D721Med (cell line): ENCODE measurements at regions not wholly inside any gene's neighbourhood (a gene's known extent, or its start where the extent isn't known, plus 50 kb on each side); places are given as distances from the start of the nearest gene placed in this dataset.

Source experiments
- DNase-seq: peaks from one replicate; pipeline ENCODE4 v3.0.0; 2011; ENCODE audit warnings: low spot score; ENCODE audit not compliant: insufficient read length
- FAIRE-seq: peaks from 2 replicates; lab custom pipeline; 2011; peaks lifted over from hg19 to GRCh38; lab: Jason Lieb, UNC
- TF ChIP-seq, protein P1 (sequence below): IDR thresholded peaks from 2 replicates; pipeline ENCODE4 v1.5.1; 2012; ENCODE audit warnings: mild to moderate bottlenecking, control low read depth; ENCODE audit not compliant: insufficient read depth; ENCODE audit errors: missing control alignments

DNA sequence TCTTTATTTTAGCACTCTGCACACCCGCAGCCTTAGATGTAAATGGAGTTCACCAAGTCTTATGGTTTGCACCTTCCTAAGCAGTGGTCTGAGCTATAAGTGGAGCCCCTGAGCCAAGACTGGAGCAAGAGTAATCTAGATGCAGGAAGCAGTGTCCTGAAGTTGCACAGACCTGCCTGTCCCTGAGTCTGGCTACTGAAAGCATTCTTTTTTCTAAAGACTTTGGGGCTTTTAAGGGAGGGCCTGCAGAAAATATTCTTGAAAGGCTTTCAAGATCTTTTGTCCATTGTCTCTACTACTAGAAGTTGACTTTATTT lies 389.7 kb downstream of the KDM5D start:
- TF ChIP-seq, protein P1, sequence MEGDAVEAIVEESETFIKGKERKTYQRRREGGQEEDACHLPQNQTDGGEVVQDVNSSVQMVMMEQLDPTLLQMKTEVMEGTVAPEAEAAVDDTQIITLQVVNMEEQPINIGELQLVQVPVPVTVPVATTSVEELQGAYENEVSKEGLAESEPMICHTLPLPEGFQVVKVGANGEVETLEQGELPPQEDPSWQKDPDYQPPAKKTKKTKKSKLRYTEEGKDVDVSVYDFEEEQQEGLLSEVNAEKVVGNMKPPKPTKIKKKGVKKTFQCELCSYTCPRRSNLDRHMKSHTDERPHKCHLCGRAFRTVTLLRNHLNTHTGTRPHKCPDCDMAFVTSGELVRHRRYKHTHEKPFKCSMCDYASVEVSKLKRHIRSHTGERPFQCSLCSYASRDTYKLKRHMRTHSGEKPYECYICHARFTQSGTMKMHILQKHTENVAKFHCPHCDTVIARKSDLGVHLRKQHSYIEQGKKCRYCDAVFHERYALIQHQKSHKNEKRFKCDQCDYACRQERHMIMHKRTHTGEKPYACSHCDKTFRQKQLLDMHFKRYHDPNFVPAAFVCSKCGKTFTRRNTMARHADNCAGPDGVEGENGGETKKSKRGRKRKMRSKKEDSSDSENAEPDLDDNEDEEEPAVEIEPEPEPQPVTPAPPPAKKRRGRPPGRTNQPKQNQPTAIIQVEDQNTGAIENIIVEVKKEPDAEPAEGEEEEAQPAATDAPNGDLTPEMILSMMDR = no peak
- FAIRE-seq (no peak), DNase-seq (no peak)

DNA sequence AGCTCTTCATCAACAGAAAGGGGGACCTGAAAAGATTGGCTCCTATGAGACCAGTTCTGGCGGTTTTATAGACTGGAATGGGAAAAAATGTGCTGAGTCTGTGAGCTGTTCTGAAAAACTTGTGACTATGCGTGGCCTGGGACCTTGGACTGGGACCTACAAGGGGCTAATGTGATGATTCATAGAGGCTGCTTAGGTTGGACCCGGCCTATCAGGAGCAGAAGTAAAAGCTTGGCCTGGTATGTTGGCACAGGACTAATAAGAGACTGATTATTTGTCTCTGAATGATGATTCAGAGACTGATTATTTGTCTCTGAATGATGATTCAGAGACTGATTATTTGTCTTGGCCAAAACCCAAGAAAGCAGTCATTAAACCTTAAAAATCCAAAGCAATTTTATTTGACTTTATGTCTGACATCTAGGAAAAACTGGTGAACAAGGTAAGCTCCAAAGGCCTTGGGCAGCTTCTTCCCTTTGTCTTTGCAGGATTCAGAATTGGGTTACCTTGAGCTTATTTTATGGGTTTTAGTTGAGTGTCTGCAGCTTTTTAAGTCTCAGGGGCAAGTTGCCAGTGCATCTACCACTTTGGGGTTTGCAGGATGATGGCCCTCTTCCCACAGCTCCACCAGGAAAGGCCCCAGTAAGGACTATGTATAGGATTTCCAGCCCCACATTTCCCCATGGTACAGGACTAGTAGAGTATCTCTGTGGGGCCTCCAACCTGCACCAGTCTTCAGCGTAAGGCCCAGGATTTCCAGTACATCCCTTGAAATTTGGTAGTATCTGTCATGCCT lies 390.3 kb downstream of the KDM5D start:
- TF ChIP-seq, protein P1 = no peak
- no peak for DNase-seq
- FAIRE-seq = no peak

DNA sequence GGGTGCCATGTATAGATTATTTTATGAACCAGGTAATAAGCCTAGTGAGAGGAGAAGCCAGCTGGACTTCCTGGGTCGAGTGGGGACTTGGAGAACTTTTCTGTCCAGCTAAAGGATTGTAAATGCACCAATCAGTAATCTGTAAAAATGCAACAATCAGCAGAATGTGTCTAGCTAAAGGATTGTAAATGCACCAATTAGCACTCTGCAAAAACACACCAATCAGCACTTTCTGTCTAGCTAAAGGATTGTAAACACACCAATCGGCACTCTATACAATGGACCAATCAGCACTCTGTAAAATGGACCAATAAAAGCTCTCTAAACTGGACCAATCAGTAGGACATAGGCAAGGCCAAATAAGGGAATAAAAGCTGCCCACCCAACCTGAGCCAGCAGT lies 392.9 kb downstream of the KDM5D start:
- FAIRE-seq (no peak), DNase-seq (no peak)
- TF ChIP-seq, protein P1 = no peak

DNA sequence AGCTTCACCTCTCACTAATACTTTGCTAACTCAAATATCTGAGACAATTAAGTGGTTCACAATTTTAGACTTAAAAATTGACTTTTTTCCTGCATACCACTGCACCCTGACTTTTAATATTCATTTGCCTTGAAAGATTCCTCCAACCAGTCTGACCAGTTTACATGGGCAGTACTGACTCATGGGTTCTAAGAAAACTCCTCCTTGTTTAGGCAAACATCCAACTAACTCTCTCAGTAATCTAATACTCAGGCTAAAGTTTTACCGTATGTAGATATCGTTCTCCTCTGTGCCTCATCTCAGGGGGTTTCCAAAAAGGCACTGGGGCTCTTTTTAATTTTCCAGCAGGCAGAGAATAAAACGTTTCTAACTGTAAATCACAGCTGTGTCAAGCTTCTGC lies 422.8 kb downstream of the KDM5D start:
- TF ChIP-seq, protein P1 = no peak
- FAIRE-seq (no peak), DNase-seq (no peak)

DNA sequence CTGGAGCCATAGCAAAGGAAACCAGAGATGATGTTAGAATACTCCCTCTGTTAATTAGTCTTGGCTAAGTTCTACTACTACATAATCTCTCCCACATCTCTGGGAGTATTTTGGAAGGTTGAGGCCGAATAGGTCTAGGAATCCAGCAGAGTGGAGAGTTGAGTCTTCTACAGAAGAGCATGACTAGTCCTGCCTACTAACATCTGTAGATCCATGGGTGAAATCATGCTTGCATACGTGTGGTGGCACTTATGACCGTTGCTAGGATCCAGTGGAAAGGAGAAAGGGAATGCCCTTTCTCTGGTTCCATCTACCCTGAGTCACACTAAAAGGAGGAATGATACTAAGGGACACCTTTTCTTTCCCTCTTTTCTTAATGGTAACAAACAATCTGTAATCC lies 425.4 kb downstream of the KDM5D start:
- DNase-seq (no peak), FAIRE-seq (no peak)
- TF ChIP-seq, protein P1 = no peak

DNA sequence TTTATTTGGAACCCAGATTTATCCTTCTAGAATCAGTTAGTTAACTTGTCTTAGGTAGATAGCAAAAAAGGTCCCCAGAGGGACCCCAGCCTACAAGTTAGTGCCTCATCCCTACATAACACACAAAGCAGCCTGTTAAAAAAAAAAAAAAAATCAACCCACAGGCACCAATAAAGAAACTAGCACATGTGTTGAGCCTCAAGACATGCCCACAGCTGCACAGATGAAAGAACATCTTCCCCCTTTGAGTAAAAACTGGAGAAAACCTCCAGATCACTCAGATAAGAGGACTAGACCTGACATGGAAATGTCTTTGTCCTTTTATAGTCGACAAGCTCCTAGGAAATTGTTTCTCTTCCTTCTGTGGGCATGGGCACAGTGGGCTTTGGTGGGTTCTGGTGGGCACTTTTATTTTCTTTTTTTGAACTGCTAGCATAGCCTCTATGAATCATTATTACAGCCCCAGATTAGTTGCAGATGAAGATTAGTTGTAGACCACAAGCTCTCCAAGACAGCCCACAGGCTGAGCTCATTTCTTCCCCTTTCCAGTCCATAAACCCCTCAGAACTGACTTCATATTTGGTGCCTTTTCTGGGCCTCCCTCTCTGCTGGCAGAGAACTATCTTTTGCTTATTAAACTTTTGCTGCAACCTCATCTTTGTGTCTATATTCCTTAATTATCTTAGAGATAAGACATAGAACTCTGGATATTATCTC lies 427.1 kb downstream of the KDM5D start:
- TF ChIP-seq, protein P1 = no peak
- DNase-seq (no peak), FAIRE-seq (no peak)

DNA sequence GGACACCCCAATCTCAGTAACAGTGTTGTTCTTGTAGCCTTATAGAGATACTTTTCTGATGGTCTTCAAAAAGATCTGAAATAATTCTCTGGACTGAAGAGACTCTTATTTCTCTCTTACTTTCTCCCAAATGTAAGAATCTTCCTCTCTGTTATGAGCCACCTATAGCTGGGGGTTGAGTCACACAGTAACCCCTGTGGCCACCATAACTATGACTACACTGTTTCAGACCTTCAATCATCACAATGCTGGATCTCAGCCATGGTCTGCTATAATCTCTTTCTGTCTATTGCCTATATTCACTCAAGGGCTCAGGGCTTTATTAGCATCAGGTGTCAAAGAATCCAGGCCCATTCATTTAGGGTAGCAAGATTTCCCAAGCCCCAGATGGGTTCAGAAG lies 436.9 kb downstream of the KDM5D start:
- DNase-seq (no peak), FAIRE-seq (no peak)
- TF ChIP-seq, protein P1 = no peak
